ENCODE measurements at regions not wholly inside any gene's neighbourhood (a gene's known extent, or its start where the extent isn't known, plus 50 kb on each side); places are given as distances from the start of the nearest gene placed in this dataset.
"Not testable (repeated sequence)": the region's sequence is repeated elsewhere in the genome, so short reads cannot be mapped to it uniquely, and the experiment has no call there.

- Mint-ChIP-seq H3K4me3 (no peak overlapping the region), H3K27ac (no peak overlapping the region), H3K27me3 (ENCODE audit: low read depth in 2 of 2) (no peaks in the 10 kb centered on the region), H3K36me3 (no peaks in the 10 kb centered on the region), H3K4me1 (no peaks in the 10 kb centered on the region), H3K9me3 (peaks cover 16 to 18% of the 10 kb centered on the region in 2 donors)
- Histone ChIP-seq H3K9me3 (ENCODE audit: control insufficient read depth, insufficient read depth, low read length) (no peaks in the 10 kb centered on the region), H3K27me3 (ENCODE audit: control insufficient read depth, insufficient read depth, low read length) (no peaks in the 10 kb centered on the region), H3K27ac (ENCODE audit: low read length) (no peak overlapping the region), H3K4me3 (ENCODE audit: low read length) (no peak overlapping the region), H3K36me3 (ENCODE audit: control insufficient read depth, insufficient read depth, low read length) (no peaks in the 10 kb centered on the region), H3K4me1 (ENCODE audit: control insufficient read depth, insufficient read depth, low read length) (no peaks in the 10 kb centered on the region)
- no peak for TF ChIP-seq CTCF (IDR thresholded peaks at IDR 0.05)
- intact Hi-C loops (cut with micrococcal nuclease): no loop called here
- no CpG with 5 or more reads among the region's 1 CpG for WGBS (ENCODE audit: insufficient coverage)
- ATAC-seq: no peak
- no peak for DNase-seq
These were observed 428.9 kb upstream of the C1orf87 start for GRCh38 chr1:60502506-60502905.

GRCh38 chr1:60489916-60490480 is 416.4 kb upstream of the C1orf87 start:
- H3K27ac Mint-ChIP-seq; H3K27me3 ChIP-seq (ENCODE audit: control insufficient read depth, insufficient read depth, low read length); H3K36me3 Mint-ChIP-seq; DNase-seq; ATAC-seq; H3K27ac ChIP-seq (ENCODE audit: low read length); H3K9me3 ChIP-seq (ENCODE audit: control insufficient read depth, insufficient read depth, low read length); H3K27me3 Mint-ChIP-seq (ENCODE audit: low read depth in 2 of 2); H3K4me1 ChIP-seq (ENCODE audit: control insufficient read depth, insufficient read depth, low read length); H3K4me3 Mint-ChIP-seq; H3K4me3 ChIP-seq (ENCODE audit: low read length); H3K36me3 ChIP-seq (ENCODE audit: control insufficient read depth, insufficient read depth, low read length); intact Hi-C loops (cut with micrococcal nuclease); H3K9me3 Mint-ChIP-seq; H3K4me1 Mint-ChIP-seq: not testable (repeated sequence)
- 94% methylated on average over 20 of the region's 20 CpGs for WGBS (ENCODE audit: insufficient coverage)

GRCh38 chr1:60488847-60489246 is 415.3 kb upstream of the C1orf87 start:
- Mint-ChIP-seq H3K9me3 (peaks cover 4 to 5% of the 10 kb centered on the region in 2 donors), H3K27me3 (ENCODE audit: low read depth in 2 of 2) (no peaks in the 10 kb centered on the region), H3K36me3 (peaks cover 10% of the 10 kb centered on the region), H3K4me1 (no peaks in the 10 kb centered on the region), H3K4me3 (no peak overlapping the region), H3K27ac (no peak overlapping the region)
- DNase-seq (no peak), ATAC-seq (no peak)
- Histone ChIP-seq H3K4me3 (ENCODE audit: low read length) (no peak overlapping the region), H3K27me3 (ENCODE audit: control insufficient read depth, insufficient read depth, low read length) (no peaks in the 10 kb centered on the region), H3K9me3 (ENCODE audit: control insufficient read depth, insufficient read depth, low read length) (peaks cover 3% of the 10 kb centered on the region), H3K27ac (ENCODE audit: low read length) (no peak overlapping the region), H3K36me3 (ENCODE audit: control insufficient read depth, insufficient read depth, low read length) (no peaks in the 10 kb centered on the region), H3K4me1 (ENCODE audit: control insufficient read depth, insufficient read depth, low read length) (no peaks in the 10 kb centered on the region)
- TF ChIP-seq CTCF (IDR thresholded peaks at IDR 0.05): no peak
- intact Hi-C loops (cut with micrococcal nuclease): no loop called here

GRCh38 chr1:60487565-60488345 is 414.2 kb upstream of the C1orf87 start:
- Mint-ChIP-seq H3K27ac (no peak overlapping the region), H3K4me1 (no peaks in the 10 kb centered on the region), H3K36me3 (peaks cover 10% of the 10 kb centered on the region), H3K4me3 (no peak overlapping the region), H3K9me3 (peaks cover 5 to 6% of the 10 kb centered on the region in 2 donors), H3K27me3 (ENCODE audit: low read depth in 2 of 2) (no peaks in the 10 kb centered on the region)
- no peak for TF ChIP-seq CTCF (IDR thresholded peaks at IDR 0.05)
- Histone ChIP-seq H3K27me3 (ENCODE audit: control insufficient read depth, insufficient read depth, low read length) (no peaks in the 10 kb centered on the region), H3K36me3 (ENCODE audit: control insufficient read depth, insufficient read depth, low read length) (no peaks in the 10 kb centered on the region), H3K27ac (ENCODE audit: low read length) (no peak overlapping the region), H3K9me3 (ENCODE audit: control insufficient read depth, insufficient read depth, low read length) (peaks cover 3% of the 10 kb centered on the region), H3K4me3 (ENCODE audit: low read length) (no peak overlapping the region), H3K4me1 (ENCODE audit: control insufficient read depth, insufficient read depth, low read length) (no peaks in the 10 kb centered on the region)
- WGBS (ENCODE audit: insufficient coverage): 93% methylated on average over 3 of the region's 3 CpGs
- DNase-seq: no peak
- intact Hi-C loops (cut with micrococcal nuclease): no loop called here
- no peak for ATAC-seq
